ENCODE measurements at regions not wholly inside any gene's neighbourhood (a gene's known extent, or its start where the extent isn't known, plus 50 kb on each side); places are given as distances from the start of the nearest gene placed in this dataset.
"Not testable (repeated sequence)": the region's sequence is repeated elsewhere in the genome, so short reads cannot be mapped to it uniquely, and the experiment has no call there.

- FAIRE-seq (no peak), DNase-seq (ENCODE audit: low spot score) (no peak)
Observed at GRCh38 chr4:54852602-54853001, 194.8 kb downstream of the KIT start.

- DNase-seq (ENCODE audit: low spot score): no peak
- no peak for FAIRE-seq
Observed at GRCh38 chr4:54852054-54852453, 194.3 kb downstream of the KIT start.

- DNase-seq (ENCODE audit: low spot score): no peak
- FAIRE-seq: no peak
Observed at GRCh38 chr4:54844911-54845310, 187.2 kb downstream of the KIT start.

- no peak for FAIRE-seq
- no peak for DNase-seq (ENCODE audit: low spot score)
Observed at GRCh38 chr4:54843946-54844345, 186.2 kb downstream of the KIT start.

- FAIRE-seq (no peak), DNase-seq (ENCODE audit: low spot score) (no peak)
Observed at GRCh38 chr4:54843106-54843505, 185.3 kb downstream of the KIT start.

GRCh38 chr4:54842656-54843055, 184.9 kb downstream of the KIT start:
- no peak for DNase-seq (ENCODE audit: low spot score)
- FAIRE-seq: no peak

- DNase-seq (ENCODE audit: low spot score) (no peak), FAIRE-seq (no peak)
Observed at GRCh38 chr4:54842226-54842625, 184.5 kb downstream of the KIT start.

- FAIRE-seq: no peak
- DNase-seq (ENCODE audit: low spot score): no peak
Observed at GRCh38 chr4:54840992-54841768, 183.4 kb downstream of the KIT start.

- FAIRE-seq: no peak
Observed at GRCh38 chr4:54840430-54840829, 182.7 kb downstream of the KIT start.

GRCh38 chr4:54838301-54838700, 180.5 kb downstream of the KIT start:
- DNase-seq (ENCODE audit: low spot score) (no peak), FAIRE-seq (no peak)

More at GRCh38 chr4:54840430-54840829, 182.7 kb downstream of the KIT start:
- DNase-seq (ENCODE audit: low spot score): no peak

- no peak for DNase-seq (ENCODE audit: low spot score)
- no peak for FAIRE-seq
Observed at GRCh38 chr4:54837576-54838140, 179.9 kb downstream of the KIT start.

- not testable (repeated sequence) for FAIRE-seq; DNase-seq (ENCODE audit: low spot score)
Observed at GRCh38 chr4:54828361-54828760, 170.6 kb downstream of the KIT start.

- DNase-seq (ENCODE audit: low spot score) (no peak), FAIRE-seq (no peak)
Observed at GRCh38 chr4:54823616-54824015, 165.9 kb downstream of the KIT start.

- no peak for FAIRE-seq
Observed at GRCh38 chr4:54819034-54819433, 161.3 kb downstream of the KIT start.

GRCh38 chr4:54818481-54818880, 160.7 kb downstream of the KIT start:
- no peak for DNase-seq (ENCODE audit: low spot score)
- FAIRE-seq: no peak

More at GRCh38 chr4:54819034-54819433, 161.3 kb downstream of the KIT start:
- no peak for DNase-seq (ENCODE audit: low spot score)

GRCh38 chr4:54813674-54814073, 155.9 kb downstream of the KIT start:
- DNase-seq (ENCODE audit: low spot score) (no peak), FAIRE-seq (no peak)

GRCh38 chr4:54806351-54806750, 148.6 kb downstream of the KIT start:
- DNase-seq (ENCODE audit: low spot score) (no peak), FAIRE-seq (no peak)

- FAIRE-seq (no peak), DNase-seq (ENCODE audit: low spot score) (no peak)
Observed at GRCh38 chr4:54802336-54802735, 144.6 kb downstream of the KIT start.

GRCh38 chr4:54800831-54801530, 143.2 kb downstream of the KIT start:
- no peak for DNase-seq (ENCODE audit: low spot score)
- FAIRE-seq: no peak

GRCh38 chr4:54794579-54794978, 136.8 kb downstream of the KIT start:
- DNase-seq (ENCODE audit: low spot score): no peak
- FAIRE-seq: no peak

- no peak for DNase-seq (ENCODE audit: low spot score)
- no peak for FAIRE-seq
Observed at GRCh38 chr4:54793856-54794422, 136.2 kb downstream of the KIT start.
